H1 (cell line): ENCODE measurements at regions not wholly inside any gene's neighbourhood (a gene's known extent, or its start where the extent isn't known, plus 50 kb on each side); places are given as distances from the start of the nearest gene placed in this dataset.
A peak's percentile ranks its signal among the peaks of the same experiment; 100 is the strongest.

ENCODE experiments used
- CTCF ChIA-PET: fragments of 300-600 bp; sonication (Branson Sonifier 250); formaldehyde crosslinking; loops from one replicate; lab custom pipeline; 2021; ENCODE audit not compliant: partially characterized antibody; lab: Charles Lee
- POLR2A ChIA-PET: fragments of 300-600 bp; sonication (Branson Sonifier 250); formaldehyde crosslinking; loops from one replicate; lab custom pipeline; 2021; ENCODE audit warnings: inconsistent platforms; ENCODE audit not compliant: partially characterized antibody; lab: Charles Lee
- DNase-seq, 2 experiments: peaks; one replicate each; pipeline versions ENCODE4 v3.0.0 to v3.0.0-alpha.2; 2010 to 2022; ENCODE audit warnings: low spot score in 2 of 2, low read depth in 1 of 2, mixed read lengths in 1 of 2
- FAIRE-seq: peaks from 2 replicates; lab custom pipeline; 2011; peaks lifted over from hg19 to GRCh38; lab: Jason Lieb, UNC
- H2AFZ ChIP-seq: 2 replicates; pipeline ENCODE4 v1.8.1; 2012; ENCODE audit warnings: low read length, inconsistent platforms
- H2AK5ac ChIP-seq: 2 replicates; pipeline ENCODE4 v1.6.1; 2013; ENCODE audit warnings: low read depth, low read length
- H2BK120ac ChIP-seq: replicated peaks from 2 replicates; pipeline ENCODE3; 2013; ENCODE audit warnings: low read depth, low read length, inconsistent platforms
- H2BK12ac ChIP-seq: 2 replicates; pipeline ENCODE4 v1.6.1; 2013; ENCODE audit warnings: low read depth, low read length
- H2BK15ac ChIP-seq: 2 replicates; pipeline ENCODE4 v1.6.1; 2013; ENCODE audit warnings: low read length
- H2BK20ac ChIP-seq: 2 replicates; pipeline ENCODE4 v1.6.1; 2013; ENCODE audit warnings: low read length
- H2BK5ac ChIP-seq: 2 replicates; pipeline ENCODE4 v1.6.1; 2013; ENCODE audit warnings: low read depth, low read length
- H3K14ac ChIP-seq: 2 replicates; pipeline ENCODE4 v1.6.1; 2013; ENCODE audit warnings: inconsistent platforms; ENCODE audit not compliant: insufficient read length
- H3K18ac ChIP-seq: 2 replicates; pipeline ENCODE4 v1.6.1; 2013; ENCODE audit warnings: low read length; ENCODE audit errors: extremely low read depth
- H3K23ac ChIP-seq: 2 replicates; pipeline ENCODE4 v1.6.1; 2013; ENCODE audit warnings: inconsistent platforms; ENCODE audit not compliant: insufficient read length
- H3K23me2 ChIP-seq: 2 replicates; pipeline ENCODE4 v1.6.1; 2013; ENCODE audit warnings: low read depth, low read length
- H3K27ac ChIP-seq: 2 replicates; pipeline ENCODE4 v1.6.1; 2011; ENCODE audit warnings: low read depth, low read length, inconsistent platforms
- H3K27me3 ChIP-seq, 4 experiments: replicated peaks in 1 of 4; 1 replicate in 1 of 4; 2 replicates in 3 of 4; pipeline versions ENCODE4 v1.6.1 to v1.8.1; 2011 to 2013; ENCODE audit warnings: low read length in 3 of 4, mild to moderate bottlenecking in 3 of 4, inconsistent platforms in 2 of 4, mixed read lengths in 2 of 4, moderate library complexity in 1 of 4; ENCODE audit not compliant: control insufficient read depth in 3 of 4, insufficient read depth in 3 of 4; ENCODE audit errors: extremely low read depth in 1 of 4
- H3K36me3 ChIP-seq, 4 experiments: 2 replicates each; pipeline versions ENCODE4 v1.6.1 to v1.8.1; 2011 to 2013; ENCODE audit warnings: mild to moderate bottlenecking in 4 of 4, low read length in 3 of 4, moderate library complexity in 2 of 4, control low read depth in 1 of 4, inconsistent platforms in 1 of 4; ENCODE audit not compliant: insufficient read depth in 4 of 4, control insufficient read depth in 2 of 4
- H3K4ac ChIP-seq: replicated peaks from 2 replicates; pipeline ENCODE3; 2013; ENCODE audit warnings: low read length, low read depth, mixed read lengths, inconsistent platforms; ENCODE audit not compliant: insufficient read length
- H3K4me1 ChIP-seq, 4 experiments: replicated peaks in 1 of 4; 1 replicate in 1 of 4; 2 replicates in 3 of 4; pipeline versions ENCODE4 v1.6.1 to v1.8.1; 2011 to 2013; ENCODE audit warnings: low read length in 3 of 4, inconsistent platforms in 2 of 4, mixed read lengths in 1 of 4; ENCODE audit not compliant: insufficient read depth in 4 of 4, control insufficient read depth in 3 of 4
- H3K4me2 ChIP-seq, 2 experiments: 2 replicates each; pipeline versions ENCODE4 v1.6.1 to v1.8.1; 2011 to 2013; ENCODE audit warnings: low read depth in 2 of 2, low read length in 2 of 2, control low read depth in 1 of 2, inconsistent platforms in 1 of 2, mild to moderate bottlenecking in 1 of 2; ENCODE audit not compliant: insufficient read depth in 1 of 2
- H3K4me3 ChIP-seq, 4 experiments: fragments of 200-600, 300-600 bp in 1 of 4; sonication (generic), shearing (Covaris generic), sonication (Bioruptor Twin) in 1 of 4; 2 replicates each; pipeline versions ENCODE4 v1.5.1 to v1.8.1; 2011 to 2016; ENCODE audit warnings: low read length in 4 of 4, low read depth in 3 of 4, control low read depth in 2 of 4, inconsistent platforms in 2 of 4, mild to moderate bottlenecking in 2 of 4, mixed read lengths in 1 of 4, moderate library complexity in 1 of 4; ENCODE audit not compliant: insufficient read depth in 2 of 4; ENCODE audit errors: extremely low read depth in 1 of 4
- H3K56ac ChIP-seq: replicated peaks from 2 replicates; pipeline ENCODE3; 2013; ENCODE audit warnings: low read depth, mild to moderate bottlenecking, mixed read lengths, low read length, inconsistent platforms; ENCODE audit not compliant: insufficient read length
- H3K79me1 ChIP-seq: 2 replicates; pipeline ENCODE4 v1.6.1; 2013; ENCODE audit warnings: low read depth, low read length, control low read depth
- H3K79me2 ChIP-seq, 2 experiments: 2 replicates each; pipeline versions ENCODE4 v1.6.1 to v1.8.1; 2012 to 2013; ENCODE audit warnings: low read length in 2 of 2, mild to moderate bottlenecking in 2 of 2, inconsistent platforms in 1 of 2; ENCODE audit not compliant: insufficient read depth in 2 of 2, control insufficient read depth in 1 of 2
- H3K9ac ChIP-seq, 4 experiments: replicated peaks in 1 of 4; 1 replicate in 1 of 4; 2 replicates in 3 of 4; pipeline versions ENCODE4 v1.6.1 to v1.8.1; 2011 to 2013; ENCODE audit warnings: low read depth in 3 of 4, low read length in 3 of 4, control low read depth in 2 of 4, mild to moderate bottlenecking in 2 of 4, moderate library complexity in 2 of 4, inconsistent platforms in 1 of 4; ENCODE audit errors: extremely low read depth in 1 of 4
- H3K9me3 ChIP-seq, 2 experiments: 2 replicates each; pipeline versions ENCODE4 v1.6.1 to v1.8.1; 2012 to 2013; ENCODE audit warnings: mild to moderate bottlenecking in 2 of 2, moderate library complexity in 2 of 2, control low read depth in 1 of 2, inconsistent platforms in 1 of 2, low read depth in 1 of 2, low read length in 1 of 2, mixed read lengths in 1 of 2; ENCODE audit not compliant: insufficient read depth in 2 of 2
- H4K20me1 ChIP-seq, 2 experiments: replicated peaks in 1 of 2; 2 replicates each; pipeline versions ENCODE3 to v1.8.1; 2011 to 2013; ENCODE audit warnings: inconsistent platforms in 2 of 2, low read length in 2 of 2, mild to moderate bottlenecking in 1 of 2; ENCODE audit not compliant: insufficient read depth in 2 of 2, control insufficient read depth in 1 of 2
- H4K5ac ChIP-seq: 2 replicates; pipeline ENCODE4 v1.6.1; 2013; ENCODE audit warnings: low read length, low read depth, mixed read lengths, inconsistent platforms; ENCODE audit not compliant: insufficient read length
- H4K8ac ChIP-seq: 2 replicates; pipeline ENCODE4 v1.8.0; 2013; ENCODE audit warnings: mild to moderate bottlenecking, moderate library complexity, low read length, inconsistent platforms; ENCODE audit not compliant: insufficient read depth; ENCODE audit errors: extremely low read depth
- H4K91ac ChIP-seq: replicated peaks from 2 replicates; pipeline ENCODE3; 2013; ENCODE audit warnings: low read length, mixed read lengths, inconsistent platforms; ENCODE audit not compliant: insufficient read length
- CEBPB ChIP-seq: IDR thresholded peaks from 2 replicates; pipeline ENCODE4 v1.6.1; 2012; ENCODE audit warnings: low read depth, low read length
- CHD1 ChIP-seq: IDR thresholded peaks from 2 replicates; pipeline ENCODE4 v1.6.1; 2012; ENCODE audit warnings: low read depth, low read length, improper control_type of control experiment
- EGR1 ChIP-seq: IDR thresholded peaks from 2 replicates; pipeline ENCODE4 v1.6.1; 2011; ENCODE audit warnings: low read depth, low read length, borderline replicate concordance
- EZH2 ChIP-seq: fragments of 200-600 bp; sonication (generic); IDR thresholded peaks from 2 replicates; pipeline ENCODE4 v1.7.1; 2012; ENCODE audit warnings: low read depth, mild to moderate bottlenecking, moderate library complexity, low read length, inconsistent platforms; ENCODE audit not compliant: severe bottlenecking
- HDAC6 ChIP-seq: IDR thresholded peaks from one replicate; pipeline ENCODE4 v1.7.1; 2012; ENCODE audit warnings: low read depth, mild to moderate bottlenecking, inconsistent platforms, low read length, moderate library complexity
- RXRA ChIP-seq: IDR thresholded peaks from 2 replicates; pipeline ENCODE4 v1.6.1; 2011; ENCODE audit warnings: low read depth, mild to moderate bottlenecking, low read length, moderate library complexity; ENCODE audit not compliant: insufficient read depth
- SIN3A ChIP-seq, 2 experiments: IDR thresholded peaks in 1 of 2; conservative IDR thresholded peaks in 1 of 2; 2 replicates each; pipeline ENCODE4 v1.6.1; 2011 to 2012; ENCODE audit warnings: low read length in 2 of 2, improper control_type of control experiment in 1 of 2, low read depth in 1 of 2, mild to moderate bottlenecking in 1 of 2
- TCF12 ChIP-seq: IDR thresholded peaks from 2 replicates; pipeline ENCODE4 v1.6.1; 2011; ENCODE audit warnings: low read depth, mild to moderate bottlenecking, low read length
- ZNF274 ChIP-seq: IDR thresholded peaks from 2 replicates; pipeline ENCODE4 v1.7.0; 2012; ENCODE audit warnings: low read length, borderline replicate concordance; ENCODE audit errors: extremely low read depth
- WGBS, 2 experiments: shearing (Covaris generic) in 1 of 2; methylation state at CpG; one replicate each; pipeline versions ENCODE4 v1.1.6 to v1.1.7; 2013 to 2015; ENCODE audit warnings: low lambda C conversion rate in 2 of 2, mixed read lengths in 2 of 2, inconsistent platforms in 1 of 2, low coverage in 1 of 2, missing lambda C conversion rate in 1 of 2; ENCODE audit not compliant: insufficient replicate concordance in 2 of 2, insufficient coverage in 1 of 2, insufficient read length in 1 of 2; ENCODE audit errors: extremely low coverage in 1 of 2, missing lambda C conversion rate in 1 of 2; 5-methylcytosine and 5-hydroxymethylcytosine counted together

- 0 out of 2 replicates have a peak overlapping the region, but pooled peaks have one; percentile 47 for H2BK15ac ChIP-seq
- H3K79me2 ChIP-seq: no peaks in the 10 kb centered on the region
- no peaks in the 10 kb centered on the region for H4K20me1 ChIP-seq
- H3K9me3 ChIP-seq: no peaks in the 10 kb centered on the region
- peaks cover 4% of the 10 kb centered on the region for H3K23me2 ChIP-seq
- H3K14ac ChIP-seq: no peak overlapping the region
- H4K5ac ChIP-seq: no peak overlapping the region
- TF ChIP-seq TCF12 (no peak), SIN3A (conservative IDR thresholded peaks at IDR 0.05 in 1 of 2, IDR thresholded peaks at IDR 0.05 in 1 of 2; ENCODE audit: low read depth in 1 of 2, low read length in 2 of 2) (no peak), RXRA (no peak), HDAC6 (no peak), EZH2 (no peak), ZNF274 (no peak), CEBPB (no peak), EGR1 (no peak), CHD1 (no peak)
- no peak overlapping the region for H2AK5ac ChIP-seq
- peak overlapping the region; percentile 92 for H2BK12ac ChIP-seq
- no peaks in the 10 kb centered on the region for H3K36me3 ChIP-seq
- peak overlapping the region; percentile 73 for H2BK20ac ChIP-seq
- no peak overlapping the region for H3K23ac ChIP-seq
- H2BK5ac ChIP-seq: peak overlapping the region; percentile 55; the same call in 1 of the 2 replicates
- no peak overlapping the region for H3K4me2 ChIP-seq
- H3K79me1 ChIP-seq: no peaks in the 10 kb centered on the region
- 84% methylated on average over 9 of the region's 9 CpGs; no CpG with 5 or more reads in 1 of the 2 experiments for WGBS, 2 experiments
- FAIRE-seq (no peak), DNase-seq (no peak)
- no peak overlapping the region for H2AFZ ChIP-seq
- H2BK120ac ChIP-seq: no peak overlapping the region
- no peak overlapping the region for H3K9ac ChIP-seq
- H4K8ac ChIP-seq: no peak overlapping the region
- H3K27ac ChIP-seq: no peak overlapping the region
- H3K18ac ChIP-seq: peak overlapping the region; percentile 34; the same call in 1 of the 2 replicates
- H3K27me3 ChIP-seq: no peaks in the 10 kb centered on the region
- CTCF ChIA-PET: interaction anchor here (0.8 to 3.1 kb wide), 7 partner anchors 11 to 282 kb away, joined by 3 to 13 read pairs (median 4); no protein-coding TSS in a partner anchor
- H3K56ac ChIP-seq: no peak overlapping the region
- H3K4ac ChIP-seq: peak overlapping the region; percentile 70
- POLR2A ChIA-PET: interaction anchor here (1.2 to 1.7 kb wide), 5 partner anchors 12 to 235 kb away, joined by 3 to 11 read pairs (median 3); no protein-coding TSS in a partner anchor
- H3K4me1 ChIP-seq: peaks cover 0 to 11% (median 7%) of the 10 kb centered on the region in 4 experiments; a peak in 5 of 7 replicates
- H3K4me3 ChIP-seq: no peak overlapping the region
- peak overlapping the region; percentile 59 for H4K91ac ChIP-seq
Measured at GRCh38 chr1:43059640-43060574, 101.2 kb upstream of the SLC2A1 start.
